ENCODE measurements at regions not wholly inside any gene's neighbourhood (a gene's known extent, or its start where the extent isn't known, plus 50 kb on each side); places are given as distances from the start of the nearest gene placed in this dataset.

DNA sequence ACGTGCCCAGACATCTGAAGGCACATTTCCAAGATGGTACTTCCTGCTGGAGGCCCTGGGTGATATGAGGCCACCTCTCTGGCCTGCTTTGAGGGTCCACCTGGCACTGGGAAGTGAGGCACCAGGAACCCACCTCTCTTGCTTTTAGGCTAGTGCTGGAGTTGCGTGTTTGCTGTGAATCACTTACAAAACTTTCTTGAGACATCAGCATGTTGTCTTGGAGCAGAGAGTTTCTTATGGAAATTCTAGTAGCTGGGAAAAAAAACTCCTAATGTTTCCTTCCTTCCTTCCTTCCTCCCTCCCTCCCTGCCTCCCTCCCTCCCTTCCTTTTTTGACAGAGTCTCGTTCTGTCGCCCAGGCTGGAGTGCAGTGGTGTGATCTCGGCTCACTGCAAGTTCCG, 341.3 kb downstream of the MIAT start:
- Histone ChIP-seq H3K14ac (ENCODE audit: insufficient read length) (no peak overlapping the region), H3K4me1 (replicated peaks in 1 of 4; ENCODE audit: control insufficient read depth in 3 of 4, insufficient read depth in 4 of 4, low read length in 3 of 4) (0 out of 7 replicates have a peak, but pooled peaks cover 0 to 2% (median 0%) of the 10 kb centered on the region in 4 experiments), H2BK20ac (ENCODE audit: low read length) (no peak overlapping the region), H3K4me2 (ENCODE audit: insufficient read depth in 1 of 2, low read depth in 2 of 2, low read length in 2 of 2) (no peak overlapping the region), H3K4ac (replicated peaks; ENCODE audit: insufficient read length, low read depth, low read length) (no peak overlapping the region), H3K27ac (ENCODE audit: low read depth, low read length) (no peak overlapping the region), H3K79me2 (ENCODE audit: control insufficient read depth in 1 of 2, insufficient read depth in 2 of 2, low read length in 2 of 2) (no peaks in the 10 kb centered on the region), H3K23me2 (ENCODE audit: low read depth, low read length) (peaks cover 4% of the 10 kb centered on the region; the same call in 1 of the 2 replicates), H2BK15ac (ENCODE audit: low read length) (no peak overlapping the region), H2BK120ac (replicated peaks; ENCODE audit: low read depth, low read length) (no peak overlapping the region), H4K5ac (ENCODE audit: insufficient read length, low read depth, low read length) (no peak overlapping the region), H3K79me1 (ENCODE audit: low read depth, low read length) (no peaks in the 10 kb centered on the region), H2AFZ (ENCODE audit: low read length) (no peak overlapping the region), H2AK5ac (ENCODE audit: low read depth, low read length) (no peak overlapping the region), H3K56ac (replicated peaks; ENCODE audit: insufficient read length, low read depth, low read length) (no peak overlapping the region), H3K4me3 (ENCODE audit: extremely low read depth in 1 of 4, insufficient read depth in 2 of 4, low read depth in 3 of 4, low read length in 4 of 4) (no peak overlapping the region), H4K8ac (ENCODE audit: extremely low read depth, insufficient read depth, low read length) (no peak overlapping the region), H4K91ac (replicated peaks; ENCODE audit: insufficient read length, low read length) (no peak overlapping the region), H3K18ac (ENCODE audit: extremely low read depth, low read length) (no peak overlapping the region), H4K20me1 (replicated peaks in 1 of 2; ENCODE audit: control insufficient read depth in 1 of 2, insufficient read depth in 2 of 2, low read length in 2 of 2) (no peaks in the 10 kb centered on the region), H3K9ac (replicated peaks in 1 of 4; ENCODE audit: extremely low read depth in 1 of 4, low read depth in 3 of 4, low read length in 3 of 4) (no peak overlapping the region), H2BK5ac (ENCODE audit: low read depth, low read length) (no peak overlapping the region), H3K9me3 (ENCODE audit: insufficient read depth in 2 of 2, low read depth in 1 of 2, low read length in 1 of 2) (peaks cover under 1 to 2% of the 10 kb centered on the region in 2 experiments; a peak in 2 of 4 replicates), H3K36me3 (ENCODE audit: control insufficient read depth in 2 of 4, insufficient read depth in 4 of 4, low read length in 3 of 4) (no peaks in the 10 kb centered on the region), H3K27me3 (replicated peaks in 1 of 4; ENCODE audit: control insufficient read depth in 3 of 4, extremely low read depth in 1 of 4, insufficient read depth in 3 of 4, low read length in 3 of 4) (no peaks in the 10 kb centered on the region; a peak in 1 of 7 replicates), H2BK12ac (ENCODE audit: low read depth, low read length) (no peak overlapping the region), H3K23ac (ENCODE audit: insufficient read length) (no peak overlapping the region)
- ChIA-PET POLR2A (ENCODE audit: partially characterized antibody) (no interaction called here), CTCF (ENCODE audit: partially characterized antibody) (interaction anchor here (1.0 to 1.3 kb wide), 2 partner anchors 42 to 110 kb away, joined by 3 to 4 read pairs; no protein-coding TSS in a partner anchor)
- no peak for TF ChIP-seq CHD1 (IDR thresholded peaks at IDR 0.05; ENCODE audit: low read depth, low read length)
- 63% methylated on average over 2 of the region's 6 CpGs; no CpG with 5 or more reads in 1 of the 2 experiments for WGBS, 2 experiments (ENCODE audit: extremely low coverage in 1 of 2, insufficient coverage in 1 of 2, insufficient read length in 1 of 2, insufficient replicate concordance in 2 of 2, low coverage in 1 of 2, low lambda C conversion rate in 2 of 2, missing lambda C conversion rate in 1 of 2)
- DNase-seq (ENCODE audit: low read depth in 1 of 2, low spot score in 2 of 2) (no peak), FAIRE-seq (no peak)

Measured in H1 (cell line).